ENCODE measurements at regions not wholly inside any gene's neighbourhood (a gene's known extent, or its start where the extent isn't known, plus 50 kb on each side); places are given as distances from the start of the nearest gene placed in this dataset.
"Not testable (repeated sequence)": the region's sequence is repeated elsewhere in the genome, so short reads cannot be mapped to it uniquely, and the experiment has no call there.

DNA sequence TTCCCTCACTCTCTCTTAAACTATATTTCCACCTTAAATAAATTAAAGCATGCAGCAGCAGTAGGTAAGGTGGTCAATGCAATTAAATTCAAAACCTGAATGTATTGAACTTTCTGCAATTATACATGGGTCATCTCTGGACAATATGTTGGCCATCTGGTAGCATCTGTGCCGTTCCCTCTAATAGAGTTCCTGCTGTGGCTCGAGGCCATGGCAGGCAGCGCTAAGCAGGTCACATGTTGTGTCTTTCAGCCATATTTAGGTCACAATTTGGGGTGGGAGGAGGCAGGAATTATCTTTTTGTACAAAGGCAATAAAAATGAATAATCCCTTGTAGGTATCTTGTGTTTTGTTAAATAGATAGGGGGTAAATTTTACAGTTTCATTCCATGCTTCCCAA lies 676.2 kb downstream of the ZEB2 start:
- Histone ChIP-seq H3K4me1 (peaks cover 6% of the 10 kb centered on the region), H3K27ac (replicated peaks) (no peak overlapping the region), H3K36me3 (no peaks in the 10 kb centered on the region), H3K9me3 (replicated peaks) (peaks cover 3% of the 10 kb centered on the region), H3K4me3 (no peak overlapping the region), H3K27me3 (ENCODE audit: low read depth) (no peaks in the 10 kb centered on the region)
- DNase-seq = no peak
- intact Hi-C loops (cut with micrococcal nuclease) = no loop called here
- TF ChIP-seq, protein P1, sequence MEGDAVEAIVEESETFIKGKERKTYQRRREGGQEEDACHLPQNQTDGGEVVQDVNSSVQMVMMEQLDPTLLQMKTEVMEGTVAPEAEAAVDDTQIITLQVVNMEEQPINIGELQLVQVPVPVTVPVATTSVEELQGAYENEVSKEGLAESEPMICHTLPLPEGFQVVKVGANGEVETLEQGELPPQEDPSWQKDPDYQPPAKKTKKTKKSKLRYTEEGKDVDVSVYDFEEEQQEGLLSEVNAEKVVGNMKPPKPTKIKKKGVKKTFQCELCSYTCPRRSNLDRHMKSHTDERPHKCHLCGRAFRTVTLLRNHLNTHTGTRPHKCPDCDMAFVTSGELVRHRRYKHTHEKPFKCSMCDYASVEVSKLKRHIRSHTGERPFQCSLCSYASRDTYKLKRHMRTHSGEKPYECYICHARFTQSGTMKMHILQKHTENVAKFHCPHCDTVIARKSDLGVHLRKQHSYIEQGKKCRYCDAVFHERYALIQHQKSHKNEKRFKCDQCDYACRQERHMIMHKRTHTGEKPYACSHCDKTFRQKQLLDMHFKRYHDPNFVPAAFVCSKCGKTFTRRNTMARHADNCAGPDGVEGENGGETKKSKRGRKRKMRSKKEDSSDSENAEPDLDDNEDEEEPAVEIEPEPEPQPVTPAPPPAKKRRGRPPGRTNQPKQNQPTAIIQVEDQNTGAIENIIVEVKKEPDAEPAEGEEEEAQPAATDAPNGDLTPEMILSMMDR (IDR thresholded peaks at IDR 0.05; ENCODE audit: borderline replicate concordance) = no peak

DNA sequence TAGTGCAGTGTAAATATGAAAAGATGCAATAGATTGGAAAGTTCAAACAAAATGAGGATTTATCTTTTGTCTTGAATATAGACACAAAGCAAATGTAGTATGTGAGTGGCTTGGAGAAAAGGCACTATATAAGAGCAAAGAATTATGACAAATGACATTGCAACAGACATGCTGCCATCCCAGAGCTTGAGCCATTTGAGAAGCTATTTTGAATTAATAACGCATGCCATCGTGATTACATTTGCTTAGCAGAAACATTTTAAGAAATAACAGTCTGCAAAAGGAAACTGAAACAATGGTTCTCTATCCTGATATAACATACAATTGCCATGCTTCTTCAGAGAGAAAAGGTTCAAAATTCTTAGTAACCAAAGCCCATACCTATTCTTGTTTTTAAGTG lies 677.1 kb downstream of the ZEB2 start:
- Histone ChIP-seq H3K36me3 (no peaks in the 10 kb centered on the region), H3K27me3 (ENCODE audit: low read depth) (no peaks in the 10 kb centered on the region), H3K4me3 (no peak overlapping the region), H3K9me3 (replicated peaks) (peaks cover 3% of the 10 kb centered on the region), H3K4me1 (peaks cover 6% of the 10 kb centered on the region), H3K27ac (replicated peaks) (no peak overlapping the region)
- intact Hi-C loops (cut with micrococcal nuclease) = no loop called here
- DNase-seq = no peak
- TF ChIP-seq, protein P1 (IDR thresholded peaks at IDR 0.05; ENCODE audit: borderline replicate concordance) = no peak

DNA sequence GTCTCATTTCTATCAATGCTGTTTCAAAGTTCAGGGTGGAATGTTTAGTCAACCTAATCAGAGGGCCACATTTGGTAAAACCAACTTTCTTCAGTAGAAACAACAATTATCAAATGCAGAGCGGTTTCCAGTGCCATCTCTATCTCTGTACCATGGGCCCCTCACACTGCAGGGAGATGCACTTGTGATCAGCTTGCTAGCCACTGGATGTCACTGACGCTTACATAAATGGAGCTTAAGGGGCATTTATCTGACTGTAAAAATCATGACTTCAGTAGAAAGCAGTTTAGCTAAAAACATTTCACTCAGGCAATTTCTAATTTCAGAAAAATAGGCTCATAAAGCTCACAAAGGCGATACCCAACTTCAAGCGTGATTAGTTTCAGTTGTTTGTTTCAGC lies 678.0 kb downstream of the ZEB2 start:
- Histone ChIP-seq H3K27me3 (ENCODE audit: low read depth) (no peaks in the 10 kb centered on the region), H3K4me1 (peaks cover 6% of the 10 kb centered on the region), H3K9me3 (replicated peaks) (peaks cover 3% of the 10 kb centered on the region), H3K27ac (replicated peaks) (no peak overlapping the region), H3K36me3 (no peaks in the 10 kb centered on the region), H3K4me3 (no peak overlapping the region)
- intact Hi-C loops (cut with micrococcal nuclease) = no loop called here
- no peak for DNase-seq
- TF ChIP-seq, protein P1 (IDR thresholded peaks at IDR 0.05; ENCODE audit: borderline replicate concordance) = no peak

DNA sequence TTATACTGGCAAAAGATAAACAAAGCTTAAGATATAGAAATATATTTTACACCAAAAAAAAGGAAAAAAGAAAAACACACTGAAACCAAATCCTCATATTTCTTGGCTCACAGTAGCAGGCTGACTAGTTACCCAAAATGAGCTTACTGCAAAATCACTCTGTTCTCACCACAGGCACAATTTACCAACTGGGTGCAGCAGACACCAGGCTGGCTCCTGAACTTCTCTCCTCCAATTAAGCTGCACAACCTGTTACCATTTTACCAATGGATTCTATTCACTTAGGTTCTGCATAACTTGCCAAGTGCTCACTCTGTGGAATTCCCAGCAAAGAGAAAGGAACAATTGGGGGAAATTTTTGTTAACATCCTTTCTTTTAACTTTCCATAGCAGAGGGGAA lies 679.3 kb downstream of the ZEB2 start:
- Histone ChIP-seq H3K9me3 (replicated peaks) (peaks cover 3% of the 10 kb centered on the region), H3K4me3 (no peak overlapping the region), H3K27ac (replicated peaks) (no peak overlapping the region), H3K4me1 (peaks cover 6% of the 10 kb centered on the region), H3K36me3 (no peaks in the 10 kb centered on the region), H3K27me3 (ENCODE audit: low read depth) (no peaks in the 10 kb centered on the region)
- no peak for DNase-seq
- intact Hi-C loops (cut with micrococcal nuclease) = no loop called here
- TF ChIP-seq, protein P1 (IDR thresholded peaks at IDR 0.05; ENCODE audit: borderline replicate concordance) = no peak

DNA sequence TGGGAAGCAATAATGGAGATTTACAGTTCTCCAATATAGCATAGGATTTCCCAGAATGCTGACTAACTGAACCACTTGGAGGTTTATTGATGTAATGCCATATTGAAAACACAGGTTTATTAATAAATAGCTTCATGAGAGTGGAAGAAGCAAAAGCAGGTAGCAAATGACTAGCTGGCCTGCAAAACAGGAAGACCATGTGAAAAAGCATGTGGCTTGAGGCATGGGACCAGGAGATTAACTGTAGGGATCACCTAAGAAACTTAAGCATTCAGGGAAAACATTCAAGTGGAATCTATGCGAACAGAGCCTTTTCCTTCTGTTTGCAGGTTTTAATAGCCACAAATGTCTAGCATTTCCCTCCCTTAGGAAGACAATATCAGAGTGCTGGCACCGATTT lies 679.7 kb downstream of the ZEB2 start:
- no peak overlapping the region for H3K27ac ChIP-seq (replicated peaks)
- no peak for DNase-seq
- intact Hi-C loops (cut with micrococcal nuclease) = no loop called here
- H3K27me3 ChIP-seq (ENCODE audit: low read depth) = no peaks in the 10 kb centered on the region
- TF ChIP-seq, protein P1 (IDR thresholded peaks at IDR 0.05; ENCODE audit: borderline replicate concordance) = no peak
- no peaks in the 10 kb centered on the region for H3K36me3 ChIP-seq
- H3K4me1 ChIP-seq = peaks cover 6% of the 10 kb centered on the region
- no peak overlapping the region for H3K4me3 ChIP-seq
- H3K9me3 ChIP-seq (replicated peaks) = peaks cover 3% of the 10 kb centered on the region

DNA sequence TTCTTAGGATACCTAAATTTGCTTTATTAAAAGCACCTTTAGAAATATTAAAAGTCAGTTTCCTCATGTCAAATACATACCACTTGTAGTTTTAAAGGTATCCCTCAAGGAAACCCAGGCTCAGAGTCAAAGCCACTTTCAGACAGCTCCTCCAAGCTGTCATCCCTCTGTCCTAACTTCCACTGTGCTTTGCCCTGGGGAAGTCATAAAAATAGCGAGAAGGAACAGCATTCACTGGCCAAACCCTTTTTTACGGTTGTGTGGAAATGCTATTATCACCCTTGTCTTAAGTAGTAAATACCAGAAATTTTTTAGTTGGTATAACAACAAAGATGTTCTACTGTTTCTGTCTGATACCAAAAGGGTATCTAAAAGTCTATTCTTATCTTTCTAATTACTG lies 680.5 kb downstream of the ZEB2 start:
- intact Hi-C loops (cut with micrococcal nuclease) = no loop called here
- Histone ChIP-seq H3K36me3 (no peaks in the 10 kb centered on the region), H3K27me3 (ENCODE audit: low read depth) (no peaks in the 10 kb centered on the region)

DNA sequence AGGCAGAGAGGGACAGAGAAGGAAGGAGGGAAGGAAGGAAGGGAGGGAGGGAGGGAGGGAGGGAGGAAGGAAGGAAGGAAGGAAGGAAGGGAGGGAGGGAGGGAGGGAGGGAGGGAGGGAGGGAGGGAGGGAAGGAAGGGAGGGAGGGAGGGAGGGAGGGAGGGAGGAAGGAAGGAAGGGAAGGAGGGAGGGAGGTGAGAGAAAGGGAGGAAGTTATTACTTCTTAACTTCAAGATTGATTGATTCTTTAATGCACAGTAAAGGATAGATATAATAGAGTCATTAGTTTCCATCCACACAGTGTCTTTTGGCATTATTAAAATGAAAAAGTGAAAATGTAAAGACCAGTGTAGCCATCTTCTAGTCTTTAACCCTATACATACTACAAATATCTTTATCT lies 682.9 kb downstream of the ZEB2 start:
- H3K36me3 ChIP-seq; H3K4me3 ChIP-seq; H3K4me1 ChIP-seq; H3K27me3 ChIP-seq (ENCODE audit: low read depth); H3K27ac ChIP-seq (replicated peaks); DNase-seq; intact Hi-C loops (cut with micrococcal nuclease); H3K9me3 ChIP-seq (replicated peaks): not testable (repeated sequence)

More for the DNA sequence above, 680.5 kb downstream of the ZEB2 start:
- H3K9me3 ChIP-seq (replicated peaks) = peaks cover 3% of the 10 kb centered on the region
- TF ChIP-seq, protein P1 (IDR thresholded peaks at IDR 0.05; ENCODE audit: borderline replicate concordance) = no peak
- H3K27ac ChIP-seq (replicated peaks) = no peak overlapping the region
- H3K4me3 ChIP-seq = no peak overlapping the region
- H3K4me1 ChIP-seq = peaks cover 6% of the 10 kb centered on the region
- DNase-seq = no peak
